NCI-H774 (cell line): ENCODE measurements at regions not wholly inside any gene's neighbourhood (a gene's known extent, or its start where the extent isn't known, plus 50 kb on each side); places are given as distances from the start of the nearest gene placed in this dataset.

Experiments used
- DNase-seq: peaks from one replicate; lab custom pipeline; 2025; lab: John Stamatoyannopoulos, UW

GRCh38 chr12:32946504-32947131 is 50.0 kb upstream of the PKP2 start:
- no peak for DNase-seq
